ENCODE measurements at regions not wholly inside any gene's neighbourhood (a gene's known extent, or its start where the extent isn't known, plus 50 kb on each side); places are given as distances from the start of the nearest gene placed in this dataset.

GRCh38 chr11:69388661-69389060 is 92.8 kb upstream of the LINC01488 start:
- TF ChIP-seq TEAD1 (CRISPR knock-in tag; IDR thresholded peaks at IDR 0.05) (no peak), CTCF (IDR thresholded peaks at IDR 0.05) (no peak), EMX1 (CRISPR knock-in tag; IDR thresholded peaks at IDR 0.05) (no peak)
